ENCODE measurements at regions not wholly inside any gene's neighbourhood (a gene's known extent, or its start where the extent isn't known, plus 50 kb on each side); places are given as distances from the start of the nearest gene placed in this dataset.
"Not testable (repeated sequence)": the region's sequence is repeated elsewhere in the genome, so short reads cannot be mapped to it uniquely, and the experiment has no call there.

DNA sequence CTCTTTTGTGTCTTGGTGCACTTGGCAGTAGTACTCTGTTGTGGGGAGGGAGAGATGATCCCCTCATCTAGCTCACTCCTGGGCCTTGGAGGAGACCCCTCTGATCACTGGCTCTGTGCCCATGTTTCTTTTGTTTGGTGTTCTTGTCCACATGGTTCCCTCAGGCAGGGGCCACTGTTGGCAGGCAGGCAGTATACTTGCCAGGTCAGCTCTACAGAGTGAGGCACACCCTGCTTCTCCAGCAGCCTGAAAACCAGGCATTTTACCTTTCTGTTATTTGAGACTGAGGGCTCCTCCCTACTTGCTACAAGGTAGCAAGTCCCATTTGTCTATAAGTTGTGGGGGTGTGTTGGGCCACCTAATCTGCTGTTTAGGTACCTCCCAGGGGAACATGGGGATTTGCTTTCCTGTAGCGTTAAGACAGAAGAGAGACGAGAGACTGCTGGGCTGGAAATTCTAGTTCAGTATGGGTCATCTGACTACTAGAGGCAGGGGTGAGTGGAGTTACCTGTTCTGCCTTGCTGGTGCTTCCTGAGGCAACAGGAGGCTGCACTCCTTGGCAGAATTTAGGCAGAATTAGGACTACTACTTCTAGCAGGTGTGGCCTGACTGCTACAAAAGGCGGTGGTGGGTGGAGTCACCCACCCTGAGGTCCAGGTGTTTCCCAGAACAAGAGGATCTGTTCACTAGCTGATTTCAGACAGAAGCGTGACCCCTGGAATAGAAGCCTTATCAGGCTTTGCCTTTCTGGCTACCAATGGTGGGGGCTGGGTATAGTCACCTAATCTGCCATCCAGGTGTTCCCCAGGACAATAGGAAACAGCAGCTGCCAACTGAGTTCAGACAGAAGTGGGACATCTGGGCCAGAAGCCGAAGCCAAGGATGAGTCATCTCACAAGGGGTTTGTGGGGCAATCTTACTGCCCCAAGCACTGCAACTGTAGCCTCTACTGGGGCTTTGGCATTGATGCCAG lies 843.0 kb upstream of the ATXN8OS start:
- no peak for FAIRE-seq

DNA sequence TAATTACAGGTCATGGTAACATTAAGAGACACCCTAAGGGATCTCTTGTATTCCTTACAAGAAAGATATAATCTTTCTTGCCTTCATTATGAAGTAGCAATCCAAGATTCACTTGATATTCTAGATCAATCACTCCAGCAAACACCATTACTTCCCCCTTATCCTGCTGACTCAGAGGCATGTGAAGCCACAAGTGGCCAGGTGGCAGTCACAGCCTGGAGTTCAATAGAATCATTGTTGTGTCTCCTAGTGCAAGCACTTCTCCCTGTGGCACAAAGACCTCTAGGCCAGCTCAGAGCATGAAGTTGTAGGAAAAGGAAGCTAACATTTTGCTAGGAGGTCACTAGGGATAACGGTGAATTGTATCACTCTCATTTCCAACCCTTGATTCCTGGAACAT lies 864.3 kb upstream of the ATXN8OS start:
- no peak for FAIRE-seq

DNA sequence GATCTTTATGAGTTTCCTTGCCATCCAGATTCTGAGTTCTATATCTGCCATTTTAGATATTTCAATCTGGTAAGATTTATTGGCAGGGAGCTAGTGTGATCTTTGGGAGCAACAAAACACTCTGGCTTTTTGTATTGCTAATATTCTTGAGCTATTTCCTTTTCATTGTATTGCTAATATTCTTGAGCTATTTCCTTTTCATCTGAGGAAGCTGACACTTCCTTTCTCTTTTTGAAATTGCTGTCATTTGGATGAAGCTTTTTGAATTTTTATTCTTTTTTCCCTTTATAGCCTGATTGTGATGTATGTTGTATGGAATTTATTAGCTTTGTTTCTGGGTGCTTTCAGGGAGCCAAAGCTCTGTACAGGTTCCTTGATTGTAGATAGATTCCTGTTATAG lies 873.5 kb upstream of the ATXN8OS start:
- no peak for FAIRE-seq

DNA sequence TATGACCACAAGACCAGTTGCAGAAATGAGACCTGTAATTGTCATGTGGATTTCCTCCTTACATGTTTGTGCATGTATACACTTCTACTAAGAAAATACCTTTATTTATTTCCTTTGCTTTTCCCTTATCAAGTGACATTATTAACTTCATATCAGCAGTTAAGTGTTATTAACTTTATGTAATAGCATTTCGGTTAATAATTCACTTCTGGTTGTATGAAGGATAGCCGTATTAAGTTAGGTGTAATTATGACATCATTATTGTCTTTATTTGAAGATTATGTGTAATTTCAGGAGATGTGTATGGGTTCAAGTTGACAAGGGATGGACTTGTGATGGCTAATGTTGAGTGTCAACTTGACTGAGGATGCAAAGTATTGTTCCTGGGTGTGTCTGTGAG lies 881.2 kb upstream of the ATXN8OS start:
- no peak for FAIRE-seq

DNA sequence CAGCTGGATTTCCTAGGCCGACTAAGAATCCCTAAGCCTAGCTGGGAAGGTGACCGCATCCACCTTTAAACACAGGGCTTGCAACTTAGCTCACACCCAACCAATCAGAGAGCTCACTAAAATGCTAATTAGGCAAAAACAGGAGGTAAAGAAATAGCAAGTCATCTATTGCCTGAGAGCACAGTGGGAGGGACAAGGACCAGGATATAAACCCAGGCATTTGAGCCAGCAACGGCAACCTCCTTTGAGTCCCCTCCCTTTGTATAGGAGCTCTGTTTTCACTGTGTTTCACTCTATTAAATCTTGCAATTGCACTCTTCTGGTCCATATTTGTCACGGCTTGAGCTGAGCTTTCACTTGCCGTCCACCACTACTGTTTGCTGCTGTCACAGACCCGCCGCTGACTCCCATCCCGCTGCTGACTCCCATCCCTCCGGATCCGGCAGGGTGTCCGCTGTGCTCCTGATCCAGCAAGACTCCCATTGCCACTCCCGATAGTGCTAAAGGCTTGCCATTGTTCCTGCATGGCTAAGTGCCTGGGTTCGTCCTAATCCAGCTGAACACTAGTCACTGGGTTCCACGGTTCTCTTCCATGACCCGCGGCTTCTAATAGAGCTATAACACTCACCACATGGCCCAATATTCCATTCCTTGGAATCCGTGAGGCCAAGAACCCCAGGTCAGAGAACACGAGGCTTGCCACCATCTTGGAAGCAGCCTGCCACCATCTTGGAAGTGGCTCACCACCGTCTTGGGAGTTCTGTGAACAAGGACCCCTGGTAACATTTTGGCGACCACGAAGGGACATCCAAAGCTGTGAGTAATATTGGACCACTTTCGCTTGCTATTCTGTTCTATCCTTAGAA lies 885.8 kb upstream of the ATXN8OS start:
- FAIRE-seq = not testable (repeated sequence)

DNA sequence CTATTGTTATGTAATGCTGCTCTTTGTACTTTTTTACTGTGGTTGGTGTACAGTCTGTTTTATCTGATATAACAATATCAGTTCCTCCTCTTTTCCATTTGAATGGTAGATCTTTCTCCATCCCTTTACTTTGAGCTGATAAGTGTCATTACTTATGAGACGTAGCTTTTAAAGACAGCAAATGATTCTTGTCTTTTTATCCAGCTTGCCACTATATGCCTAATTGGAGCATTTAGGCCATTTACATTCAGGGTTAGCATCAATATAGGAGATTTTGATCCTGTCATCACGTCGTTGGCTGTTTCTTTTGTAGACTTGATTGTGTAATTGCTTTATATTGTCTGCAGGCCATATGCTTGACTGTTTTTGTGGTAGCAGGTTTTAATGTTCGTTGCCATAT lies 894.2 kb upstream of the ATXN8OS start:
- no peak for FAIRE-seq

DNA sequence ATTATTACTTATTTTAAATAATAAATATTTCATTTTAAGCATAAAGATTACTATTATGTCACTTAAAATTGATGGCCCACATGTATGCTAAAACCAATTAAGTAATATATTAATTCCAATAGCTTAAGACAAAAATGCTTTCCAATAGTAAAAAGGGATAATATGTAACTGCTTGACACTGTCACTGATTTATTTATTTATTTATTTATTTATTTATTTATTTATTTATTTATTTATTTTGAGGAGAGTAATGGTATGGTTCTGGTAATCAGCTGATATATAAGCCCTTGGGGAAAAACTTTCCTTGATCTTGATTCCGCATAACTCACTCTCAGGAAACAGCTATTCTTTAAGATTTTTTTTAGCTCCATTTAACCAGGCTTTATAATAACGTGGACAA lies 903.0 kb upstream of the ATXN8OS start:
- no peak for FAIRE-seq

DNA sequence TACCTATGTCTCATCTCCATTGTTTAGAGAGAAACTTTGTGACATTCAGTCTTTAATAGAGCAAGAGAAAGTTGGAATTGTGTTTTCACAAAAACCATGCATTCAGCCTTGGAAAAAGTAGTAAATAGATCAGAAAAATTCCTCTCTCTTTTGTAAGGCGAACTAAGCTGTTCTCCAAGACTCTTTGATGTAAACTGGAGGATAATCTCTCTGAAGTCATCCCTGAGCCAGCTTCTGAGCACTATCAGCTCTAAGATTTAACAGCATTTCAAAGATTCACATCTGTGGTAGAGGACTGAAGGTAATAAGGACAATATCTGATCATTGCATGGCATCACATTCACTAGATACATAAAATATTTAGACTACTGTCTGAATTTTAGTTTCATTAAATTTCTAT lies 904.6 kb upstream of the ATXN8OS start:
- no peak for FAIRE-seq

DNA sequence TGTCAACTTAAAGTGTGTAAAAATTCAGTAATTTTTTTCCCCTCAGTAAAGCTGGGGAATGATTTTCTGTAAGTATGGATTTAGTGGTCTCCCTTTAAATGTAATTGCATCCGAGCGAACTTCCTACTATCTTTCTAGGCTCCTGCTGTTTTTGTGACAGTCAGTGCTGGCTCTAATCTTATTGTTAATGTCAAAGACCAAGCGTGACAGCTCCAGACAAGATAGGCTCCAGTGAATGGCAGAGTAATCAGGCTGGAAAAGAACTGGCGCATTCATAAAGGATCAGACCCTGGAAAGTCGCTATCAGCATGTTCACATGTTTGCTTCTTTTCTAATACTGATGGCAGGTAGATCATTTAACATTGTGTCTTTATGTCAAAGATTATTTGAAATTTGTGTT lies 908.0 kb upstream of the ATXN8OS start:
- no peak for FAIRE-seq

DNA sequence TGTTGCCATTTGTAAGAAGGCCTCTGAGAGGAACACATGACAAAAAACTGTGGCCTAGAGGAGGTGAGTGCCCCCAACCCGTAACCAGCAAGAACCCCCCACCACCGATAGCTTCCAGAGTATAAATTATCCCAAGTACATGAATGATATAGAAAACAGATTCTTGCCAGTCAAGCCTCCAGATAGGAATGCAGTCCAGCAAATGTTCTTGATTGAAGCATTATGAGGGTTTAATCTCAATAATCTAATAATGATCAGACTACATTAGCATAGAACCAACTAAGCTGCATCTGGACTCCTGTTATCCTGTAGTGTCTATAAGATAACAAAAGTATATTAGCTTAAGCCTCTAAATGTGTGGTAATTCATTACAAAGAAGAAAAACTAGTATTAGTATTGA lies 908.9 kb upstream of the ATXN8OS start:
- no peak for FAIRE-seq

DNA sequence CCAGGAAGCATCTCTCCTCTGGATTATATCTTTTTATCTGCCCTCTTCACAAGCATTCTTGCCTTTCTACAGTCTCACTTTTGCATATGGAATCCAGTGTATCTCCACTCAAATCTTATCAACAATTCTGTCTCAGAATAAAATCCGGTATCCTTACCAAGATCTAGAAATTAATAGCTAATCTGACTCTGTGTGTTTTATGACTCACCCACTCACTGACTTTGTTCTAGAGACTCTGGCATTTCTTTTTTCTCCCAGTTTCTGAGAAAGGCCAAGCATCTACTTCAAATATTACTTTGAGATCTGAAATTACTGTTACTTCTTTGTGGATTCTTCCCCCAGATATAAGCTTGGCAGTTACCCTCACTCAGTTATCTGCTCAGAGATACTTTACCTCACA lies 913.5 kb upstream of the ATXN8OS start:
- no peak for FAIRE-seq

DNA sequence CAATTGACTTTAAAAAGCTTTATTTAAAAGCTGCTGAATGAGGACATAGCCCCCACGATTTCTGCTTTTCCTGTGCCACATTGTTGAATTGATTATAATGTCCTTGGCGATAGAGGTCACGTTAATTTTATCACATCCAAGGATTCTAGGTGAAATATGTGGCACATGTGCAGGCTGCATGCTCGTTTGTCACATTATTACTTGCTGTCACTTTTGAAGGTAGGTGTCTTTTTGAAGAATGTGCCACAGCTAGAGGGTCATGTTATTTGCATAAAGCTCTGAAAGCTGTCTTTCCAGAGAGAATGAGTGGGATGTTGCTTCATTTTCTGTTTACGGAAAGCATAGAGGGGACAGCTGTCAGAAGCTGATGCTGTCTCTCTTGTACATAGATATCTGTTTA lies 927.6 kb upstream of the ATXN8OS start:
- FAIRE-seq = no peak

DNA sequence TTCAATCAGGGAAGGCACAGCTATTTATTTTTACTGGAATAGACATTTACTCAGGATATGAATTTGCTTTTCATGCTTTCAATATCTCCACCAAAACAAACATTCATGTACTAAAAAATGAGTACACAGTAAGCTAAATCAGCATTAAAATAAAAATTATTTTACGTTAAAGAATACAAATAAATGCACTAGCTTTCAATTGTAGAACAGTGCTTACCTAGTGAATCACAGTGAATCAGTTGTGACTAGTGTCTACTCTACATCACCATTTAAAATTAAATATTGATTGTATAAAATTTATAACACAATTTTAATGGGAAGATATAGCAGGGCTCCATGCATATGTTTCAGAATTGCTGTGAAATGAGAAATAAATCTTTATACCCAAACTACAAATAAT lies 929.6 kb upstream of the ATXN8OS start:
- FAIRE-seq = no peak

DNA sequence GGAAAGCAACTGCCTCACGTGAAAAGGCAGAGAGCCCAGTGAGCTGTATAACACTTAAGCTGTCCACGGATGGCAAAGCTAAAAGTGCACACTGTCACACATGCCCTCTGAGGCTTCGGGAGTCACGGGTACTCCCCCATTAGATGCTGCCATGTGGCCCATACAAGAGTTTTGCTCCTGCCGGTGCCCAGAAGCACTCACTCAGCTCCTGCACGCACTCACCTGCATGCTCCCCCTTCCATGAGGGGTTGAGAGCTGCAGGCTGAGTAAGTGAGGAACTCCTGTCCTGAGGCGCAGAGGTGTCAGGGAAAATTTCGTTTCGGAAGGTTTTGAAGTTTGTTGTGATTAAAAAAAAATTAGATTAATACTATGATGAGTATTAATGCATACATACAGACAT lies 939.2 kb upstream of the ATXN8OS start:
- FAIRE-seq = no peak

DNA sequence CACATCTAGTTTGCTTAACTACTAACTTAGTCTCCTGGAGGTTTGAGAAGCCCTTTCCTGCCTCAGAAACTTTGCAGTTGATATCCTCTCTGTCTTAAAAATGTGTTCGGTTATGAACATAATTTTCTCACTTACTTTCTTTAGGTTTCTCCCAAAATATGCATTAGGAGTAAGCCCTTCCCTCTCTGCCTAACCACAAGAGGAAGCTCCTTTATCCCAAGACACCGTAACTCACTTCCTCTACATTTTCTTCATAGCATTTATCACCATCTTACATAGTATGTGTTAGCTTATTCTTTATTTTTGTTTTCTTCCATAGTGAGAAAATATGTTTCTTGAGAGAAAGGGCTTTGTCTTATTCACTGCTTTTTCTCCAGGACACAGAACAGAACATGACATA lies 952.5 kb upstream of the ATXN8OS start:
- no peak for FAIRE-seq

DNA sequence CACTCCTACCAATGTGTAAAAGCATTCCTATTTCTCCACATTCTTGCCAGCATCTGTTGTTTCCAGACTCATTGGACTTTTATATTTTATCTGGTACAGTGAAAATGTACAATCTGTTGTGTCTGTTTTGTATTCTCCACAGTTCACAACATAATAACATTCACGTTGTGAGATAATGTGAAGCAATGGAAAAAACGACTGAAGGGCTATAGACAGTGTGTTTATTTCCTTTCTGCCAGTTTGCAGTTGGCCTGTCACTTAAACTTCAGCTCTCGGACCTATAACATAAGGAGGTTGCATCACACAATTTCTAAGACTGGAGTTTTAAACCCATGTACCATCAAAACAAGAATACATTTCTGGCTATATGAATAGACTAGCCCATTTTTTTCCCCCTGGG lies 965.5 kb upstream of the ATXN8OS start:
- FAIRE-seq = no peak

DNA sequence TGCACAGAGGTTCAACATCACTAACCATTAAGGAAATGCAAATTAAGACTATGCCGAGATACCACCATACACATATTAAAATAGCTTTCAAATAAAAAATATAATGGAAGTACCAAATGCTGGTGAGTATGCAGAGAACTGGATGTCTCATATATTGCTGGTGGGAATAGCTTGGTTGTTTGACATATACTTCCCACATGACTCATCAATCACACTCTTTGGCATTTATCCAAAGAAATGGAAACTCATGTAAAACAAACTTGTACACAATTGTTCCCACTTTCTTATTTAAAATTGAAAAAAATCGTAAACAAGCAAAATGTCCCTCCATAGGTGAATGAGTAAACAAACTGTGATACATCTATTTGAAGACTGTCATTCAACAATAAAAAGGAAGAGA lies 982.6 kb upstream of the ATXN8OS start:
- no peak for FAIRE-seq

DNA sequence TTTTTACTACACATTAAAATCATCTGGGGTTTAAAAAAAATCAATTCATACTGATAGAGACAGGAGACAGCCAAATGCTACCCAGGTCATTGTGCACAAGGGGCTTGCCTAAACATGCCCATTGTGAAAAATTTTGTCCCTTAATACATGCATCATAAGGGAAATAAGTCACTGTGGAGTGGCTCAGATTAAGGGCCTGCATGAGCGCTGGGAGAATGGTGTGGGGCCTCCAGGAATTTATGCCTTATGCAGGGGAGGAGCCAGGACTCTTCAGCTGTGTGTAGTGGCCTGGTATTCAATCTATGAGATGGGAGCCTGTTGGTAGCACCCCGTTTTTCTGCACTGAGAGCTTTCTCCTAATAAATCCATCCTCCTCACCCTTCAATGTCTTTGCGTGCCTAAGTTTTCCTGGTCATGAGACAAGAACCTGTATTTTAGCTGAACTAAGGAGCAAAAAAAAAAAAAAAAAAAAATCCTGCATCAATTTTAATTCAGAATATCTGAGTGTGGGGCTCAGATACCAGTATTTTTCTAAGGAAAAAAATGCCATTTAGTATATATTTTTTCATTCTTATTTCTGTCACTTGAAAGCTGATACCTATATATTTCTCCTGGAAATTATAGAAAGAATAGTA lies 997.6 kb upstream of the ATXN8OS start:
- FAIRE-seq = no peak

DNA sequence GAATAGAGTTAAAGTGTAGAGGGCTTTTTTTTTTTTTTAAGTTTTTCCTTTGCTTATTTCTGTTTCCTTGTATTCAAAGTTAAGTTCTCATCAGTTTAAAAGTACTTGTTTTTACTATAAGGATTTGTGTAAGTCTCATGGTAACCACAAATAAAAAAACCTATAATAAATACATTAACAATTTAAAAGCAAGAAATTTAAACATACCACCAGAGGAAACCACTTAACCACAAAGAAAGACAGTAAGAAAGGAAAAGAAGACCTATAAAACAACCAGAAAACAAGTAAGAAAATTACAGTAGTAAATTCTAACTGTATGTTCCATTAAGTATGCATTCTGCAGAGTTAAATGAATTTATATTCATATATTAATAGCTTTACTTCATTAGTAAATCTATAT lies 999.1 kb upstream of the ATXN8OS start:
- FAIRE-seq = no peak

DNA sequence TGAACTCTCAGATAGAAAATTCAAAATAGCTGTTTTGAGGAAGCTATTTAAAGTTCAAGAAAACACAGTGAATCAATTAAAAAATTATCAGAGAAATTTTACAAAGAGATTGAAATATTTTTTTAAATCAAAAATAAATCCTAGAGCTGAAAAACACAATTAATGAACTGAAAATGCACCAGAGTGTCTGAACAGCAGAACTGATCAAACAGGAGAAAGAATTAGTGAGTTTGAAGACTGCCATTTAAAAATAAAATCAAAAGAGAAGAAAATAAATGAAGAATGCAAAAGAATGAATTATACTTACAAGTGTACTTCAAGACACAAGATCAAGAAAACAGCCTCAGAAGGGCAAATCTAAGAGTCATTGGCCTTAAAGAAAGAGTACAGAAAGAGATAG lies 1000.2 kb upstream of the ATXN8OS start:
- FAIRE-seq = no peak

DNA sequence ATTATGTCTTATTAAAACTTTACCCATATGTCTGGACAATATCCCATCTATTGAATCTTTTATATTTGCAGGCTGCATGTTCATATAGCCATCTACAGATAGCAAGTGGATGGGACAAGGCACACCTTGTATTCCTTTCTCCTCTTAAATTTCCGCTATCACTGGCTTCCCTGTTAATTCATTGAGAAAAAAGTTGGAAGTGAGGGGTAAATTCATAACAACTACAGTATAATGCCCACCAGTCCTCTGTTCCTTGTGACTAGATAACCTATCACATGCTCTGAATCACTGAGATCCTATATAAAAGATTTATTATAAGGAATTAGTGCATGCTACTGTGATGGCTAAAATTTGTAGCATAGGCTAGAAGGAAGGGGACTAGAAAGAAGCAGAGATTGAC lies 1005.8 kb upstream of the ATXN8OS start:
- no peak for FAIRE-seq

DNA sequence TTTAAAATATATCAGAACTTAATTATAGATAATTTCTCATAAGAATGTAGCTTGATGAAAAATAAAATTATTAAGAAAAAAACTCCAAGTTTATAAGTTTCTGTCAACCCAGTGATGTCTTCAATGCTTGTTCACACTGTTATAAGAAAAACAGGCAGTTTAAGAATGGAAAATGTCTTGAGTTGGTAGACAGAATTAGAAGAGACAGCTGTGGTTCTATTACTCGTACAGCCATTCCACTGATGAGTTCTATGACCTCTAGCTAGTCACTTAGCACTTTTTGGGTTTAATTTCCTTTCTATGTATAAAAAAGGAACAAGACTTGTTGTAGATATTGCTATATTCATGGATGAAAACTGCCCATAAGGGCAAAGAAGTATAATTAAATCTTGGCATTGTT lies 1013.1 kb upstream of the ATXN8OS start:
- FAIRE-seq = no peak

DNA sequence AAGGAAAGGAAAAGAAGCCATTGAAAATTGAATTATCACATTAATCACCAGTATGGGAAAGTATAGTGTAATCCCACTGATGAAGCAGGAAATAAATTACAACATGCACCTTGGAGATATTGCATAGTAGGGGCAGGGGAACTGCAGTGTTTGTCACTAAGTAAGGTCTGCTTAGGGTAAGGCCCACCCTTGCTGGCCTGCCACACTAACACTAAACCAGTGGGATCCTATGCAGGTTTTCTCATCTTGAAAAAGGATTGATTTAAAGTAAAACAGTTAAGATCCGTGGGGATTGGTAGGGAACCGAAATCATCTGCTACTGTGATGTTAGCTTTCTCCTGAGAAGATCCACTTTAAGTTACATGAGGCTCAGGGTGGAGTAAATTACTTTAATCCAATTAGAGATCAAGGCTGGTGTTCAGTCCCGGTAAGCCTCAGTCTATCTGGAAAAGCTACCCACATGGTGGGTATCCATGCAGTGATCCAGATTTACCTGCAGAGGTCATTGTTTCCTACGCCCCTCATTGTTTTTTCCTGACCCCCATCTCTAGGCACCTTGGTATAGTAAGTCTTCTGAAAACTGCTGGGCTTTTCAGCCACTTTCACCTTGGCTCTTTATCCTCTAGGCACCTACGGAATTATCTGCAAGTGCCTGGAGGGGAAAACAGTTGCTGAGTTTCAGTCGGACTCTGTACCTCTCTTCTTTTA lies 1014.9 kb upstream of the ATXN8OS start:
- no peak for FAIRE-seq

Measured in colon (tissue), 2 donors.